ENCODE measurements at regions not wholly inside any gene's neighbourhood (a gene's known extent, or its start where the extent isn't known, plus 50 kb on each side); places are given as distances from the start of the nearest gene placed in this dataset.
A peak's percentile ranks its signal among the peaks of the same experiment; 100 is the strongest.

DNA sequence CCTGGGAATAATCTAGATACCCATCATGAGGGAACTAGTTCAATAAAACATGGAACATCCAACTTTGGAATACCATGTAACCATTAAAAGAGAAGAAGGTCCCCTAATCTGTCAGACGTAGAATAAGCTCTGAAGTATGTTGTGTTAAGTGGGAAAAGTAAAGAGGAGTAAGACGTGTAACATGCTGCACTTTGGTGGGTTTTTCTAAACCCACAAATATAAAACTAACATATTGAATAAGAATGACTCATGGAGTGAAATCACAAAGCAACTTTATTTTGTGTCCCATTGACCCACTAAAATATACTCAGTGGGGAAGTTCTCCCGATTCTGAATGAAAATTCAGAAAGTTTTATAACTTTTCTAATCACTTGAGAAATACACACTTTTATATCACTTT is 67.9 kb upstream of the PIK3R1 start:
- H3K27ac ChIP-seq (ENCODE audit: low read depth, low read length): no peak overlapping the region
- no peaks in the 10 kb centered on the region for H3K4me1 ChIP-seq (ENCODE audit: control insufficient read depth in 2 of 2, insufficient read depth in 2 of 2, low read length in 2 of 2)
- no peak overlapping the region for H3K4me3 Mint-ChIP-seq
- H3K4me1 Mint-ChIP-seq: peaks cover 0 to 3% (median 0%) of the 10 kb centered on the region in 7 donors
- H3K27me3 ChIP-seq (ENCODE audit: control insufficient read depth in 2 of 2, insufficient read depth in 2 of 2, low read length in 2 of 2): no peaks in the 10 kb centered on the region
- no peak overlapping the region for H3K4me3 ChIP-seq (ENCODE audit: low read length)
- ATAC-seq (no peak), DNase-seq (no peak)
- no peaks in the 10 kb centered on the region for H3K9me3 ChIP-seq (ENCODE audit: control insufficient read depth in 2 of 3, low read length in 3 of 3)
- H3K27me3 Mint-ChIP-seq: no peaks in the 10 kb centered on the region
- CTCF ChIA-PET: no interaction called here
- H3K27ac Mint-ChIP-seq: no peak overlapping the region
- H3K36me3 ChIP-seq (ENCODE audit: control insufficient read depth in 2 of 3, insufficient read depth in 3 of 3, low read length in 3 of 3): no peaks in the 10 kb centered on the region
- peaks cover 0 to 12% (median 0%) of the 10 kb centered on the region in 11 donors for H3K9me3 Mint-ChIP-seq
- no peaks in the 10 kb centered on the region for H3K36me3 Mint-ChIP-seq
- intact Hi-C loops (cut with micrococcal nuclease): no loop called here
- POLR2A ChIA-PET: no interaction called here

DNA sequence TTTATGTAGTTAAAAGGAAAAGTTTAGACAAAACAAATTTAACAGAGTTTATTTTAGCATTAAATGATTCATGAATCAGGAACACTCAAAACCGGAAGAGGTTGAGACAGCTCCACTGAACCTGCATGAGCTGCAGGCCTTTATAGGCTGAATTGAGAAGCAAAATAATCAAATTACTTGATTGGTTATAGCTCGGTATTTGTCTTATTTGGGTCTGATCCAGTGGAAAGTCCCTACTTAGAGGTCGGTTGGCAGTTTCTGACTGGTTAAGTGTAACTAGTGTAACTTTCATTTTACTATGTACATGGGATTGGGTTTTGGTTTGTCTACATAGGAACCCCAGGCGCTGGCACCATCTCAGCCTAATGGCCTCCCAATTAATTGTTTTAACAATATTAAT is 74.1 kb upstream of the PIK3R1 start:
- POLR2A ChIA-PET: no interaction called here
- Histone ChIP-seq H3K27me3 (ENCODE audit: control insufficient read depth in 2 of 2, insufficient read depth in 2 of 2, low read length in 2 of 2) (no peaks in the 10 kb centered on the region), H3K27ac (ENCODE audit: low read depth, low read length) (no peak overlapping the region), H3K4me1 (ENCODE audit: control insufficient read depth in 2 of 2, insufficient read depth in 2 of 2, low read length in 2 of 2) (no peaks in the 10 kb centered on the region), H3K9me3 (ENCODE audit: control insufficient read depth in 2 of 3, low read length in 3 of 3) (no peaks in the 10 kb centered on the region), H3K4me3 (ENCODE audit: low read length) (no peak overlapping the region), H3K36me3 (ENCODE audit: control insufficient read depth in 2 of 3, insufficient read depth in 3 of 3, low read length in 3 of 3) (no peaks in the 10 kb centered on the region)
- peaks cover 0 to 12% (median 0%) of the 10 kb centered on the region in 11 donors for H3K9me3 Mint-ChIP-seq
- peaks cover 0 to 1% (median 0%) of the 10 kb centered on the region in 5 donors for H3K27me3 Mint-ChIP-seq
- peak; percentile 66 for ATAC-seq
- H3K27ac Mint-ChIP-seq: no peak overlapping the region
- H3K4me1 Mint-ChIP-seq: peaks cover 0 to 8% (median 0%) of the 10 kb centered on the region in 7 donors
- intact Hi-C loops (cut with micrococcal nuclease): no loop called here
- DNase-seq: no peak
- H3K36me3 Mint-ChIP-seq: no peaks in the 10 kb centered on the region
- H3K4me3 Mint-ChIP-seq: no peak overlapping the region
- CTCF ChIA-PET: no interaction called here

DNA sequence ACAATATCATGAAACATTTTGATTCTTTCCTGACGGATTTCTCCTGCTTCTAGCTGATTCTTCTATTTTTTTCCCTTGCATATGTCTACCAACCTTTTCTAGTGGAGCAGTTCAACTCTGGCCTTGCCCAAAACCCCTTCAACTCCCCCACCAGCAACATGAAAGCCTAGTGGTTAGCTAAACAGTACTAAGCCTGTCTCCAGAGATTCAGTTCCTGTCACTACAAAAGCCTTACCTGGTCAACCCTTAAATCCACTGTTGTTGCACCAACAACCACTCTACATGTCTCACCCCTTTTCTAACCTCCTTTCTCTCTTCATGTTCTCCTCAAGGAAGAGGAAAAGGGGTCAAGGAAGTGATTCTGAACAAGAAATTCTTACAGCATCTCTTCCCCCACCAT is 74.8 kb upstream of the PIK3R1 start:
- H3K4me3 Mint-ChIP-seq: no peak overlapping the region
- CTCF ChIA-PET: no interaction called here

DNA sequence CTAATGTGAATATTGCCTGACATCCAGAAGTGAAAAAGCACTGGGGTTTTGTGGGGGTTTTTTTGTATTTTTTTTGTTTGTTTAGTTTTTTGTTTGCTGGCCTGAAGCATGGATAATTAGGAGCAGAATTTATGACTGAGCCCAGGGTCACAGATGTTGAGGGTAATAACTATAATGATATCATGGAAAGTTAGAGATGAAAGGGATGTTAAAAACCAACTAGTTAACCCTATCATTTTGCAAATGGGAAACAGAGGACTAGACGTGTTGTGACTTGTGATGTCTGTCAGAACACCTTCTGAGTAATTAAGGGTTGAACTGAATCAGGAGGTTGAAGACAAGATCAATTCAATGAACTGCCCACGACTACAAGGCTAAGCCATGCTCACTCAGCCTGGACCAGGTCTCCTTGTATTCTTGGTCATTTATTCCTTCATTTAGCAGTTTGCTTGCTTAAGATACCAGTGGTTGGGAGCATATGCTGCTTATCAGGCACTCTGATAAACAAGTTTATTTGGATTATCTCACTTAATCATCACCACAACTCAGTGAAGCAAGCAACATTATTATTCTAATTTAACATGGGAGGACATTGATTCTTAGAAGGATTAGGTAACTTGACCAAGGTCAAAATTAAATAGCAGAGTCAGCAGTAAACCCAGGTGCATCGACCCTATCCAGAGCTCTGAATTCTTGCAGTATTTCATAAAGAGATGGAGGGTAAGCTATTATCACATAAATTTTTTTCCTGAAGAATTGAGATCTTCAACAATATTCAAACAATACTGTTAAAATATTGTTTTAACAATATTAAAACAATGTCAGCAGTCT is 75.7 kb upstream of the PIK3R1 start:
- H3K4me1 Mint-ChIP-seq: peaks cover 0 to 8% (median 0%) of the 10 kb centered on the region in 7 donors
- peaks cover 0 to 7% (median 0%) of the 10 kb centered on the region in 5 donors for H3K27me3 Mint-ChIP-seq
- no peaks in the 10 kb centered on the region for H3K36me3 Mint-ChIP-seq
- no peak overlapping the region for H3K27ac Mint-ChIP-seq
- no peak overlapping the region for H3K4me3 ChIP-seq (ENCODE audit: low read length)
- ATAC-seq (no peak), DNase-seq (no peak)
- no peaks in the 10 kb centered on the region for H3K9me3 ChIP-seq (ENCODE audit: control insufficient read depth in 2 of 3, low read length in 3 of 3)
- H3K4me1 ChIP-seq (ENCODE audit: control insufficient read depth in 2 of 2, insufficient read depth in 2 of 2, low read length in 2 of 2): no peaks in the 10 kb centered on the region
- intact Hi-C loops (cut with micrococcal nuclease): no loop called here
- peaks cover 0 to 11% (median 0%) of the 10 kb centered on the region in 11 donors for H3K9me3 Mint-ChIP-seq
- ChIA-PET CTCF (no interaction called here), POLR2A (interaction anchor here (1.5 kb wide), 1 partner anchor 14 kb away, joined by 5 read pairs; no protein-coding TSS in a partner anchor)
- no peak overlapping the region for H3K4me3 Mint-ChIP-seq
- no peaks in the 10 kb centered on the region for H3K27me3 ChIP-seq (ENCODE audit: control insufficient read depth in 2 of 2, insufficient read depth in 2 of 2, low read length in 2 of 2)
- no peaks in the 10 kb centered on the region for H3K36me3 ChIP-seq (ENCODE audit: control insufficient read depth in 2 of 3, insufficient read depth in 3 of 3, low read length in 3 of 3)
- no peak overlapping the region for H3K27ac ChIP-seq (ENCODE audit: low read depth, low read length)

More for the DNA sequence above, 74.8 kb upstream of the PIK3R1 start:
- DNase-seq: no peak
- intact Hi-C loops (cut with micrococcal nuclease): no loop called here
- Histone ChIP-seq H3K4me3 (ENCODE audit: low read length) (no peak overlapping the region), H3K9me3 (ENCODE audit: control insufficient read depth in 2 of 3, low read length in 3 of 3) (no peaks in the 10 kb centered on the region), H3K36me3 (ENCODE audit: control insufficient read depth in 2 of 3, insufficient read depth in 3 of 3, low read length in 3 of 3) (no peaks in the 10 kb centered on the region), H3K27ac (ENCODE audit: low read depth, low read length) (no peak overlapping the region), H3K27me3 (ENCODE audit: control insufficient read depth in 2 of 2, insufficient read depth in 2 of 2, low read length in 2 of 2) (no peaks in the 10 kb centered on the region), H3K4me1 (ENCODE audit: control insufficient read depth in 2 of 2, insufficient read depth in 2 of 2, low read length in 2 of 2) (no peaks in the 10 kb centered on the region)
- no peak for ATAC-seq
- Mint-ChIP-seq H3K4me1 (peaks cover 0 to 8% (median 0%) of the 10 kb centered on the region in 7 donors), H3K9me3 (peaks cover 0 to 12% (median 0%) of the 10 kb centered on the region in 11 donors), H3K27ac (no peak overlapping the region), H3K36me3 (no peaks in the 10 kb centered on the region), H3K27me3 (peaks cover 0 to 2% (median 0%) of the 10 kb centered on the region in 5 donors)
- POLR2A ChIA-PET: no interaction called here

DNA sequence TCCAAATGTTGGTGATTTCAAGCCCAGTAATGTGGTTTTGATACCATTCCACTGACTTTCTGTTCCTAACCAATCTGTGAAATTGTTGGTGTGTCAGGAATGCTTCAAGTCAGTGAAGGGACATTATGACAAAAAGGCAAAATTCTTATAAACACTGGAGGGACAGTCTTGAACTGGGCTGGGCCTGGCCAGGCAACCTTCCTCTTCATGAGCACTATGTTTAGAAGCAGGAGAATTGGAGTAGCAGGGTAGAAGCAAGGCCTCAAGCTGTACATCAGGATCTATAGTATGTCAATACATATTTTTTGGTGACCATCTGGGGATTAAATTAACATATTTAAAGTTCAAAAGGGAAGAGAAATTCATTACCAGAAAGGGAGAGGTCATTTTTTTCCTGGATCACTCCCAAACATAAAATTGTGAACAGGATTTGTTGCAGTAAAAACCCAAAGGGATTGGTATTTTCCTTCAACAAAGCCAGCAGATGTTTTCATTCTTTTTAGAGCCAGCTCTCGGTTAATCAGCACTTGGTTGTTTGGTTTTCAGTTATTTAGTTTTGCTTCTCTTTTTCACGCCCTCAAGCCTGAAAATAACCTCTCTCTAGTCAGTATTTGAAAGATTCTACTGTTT is 77.9 kb upstream of the PIK3R1 start:
- Histone ChIP-seq H3K27ac (ENCODE audit: low read depth, low read length) (no peak overlapping the region), H3K4me1 (ENCODE audit: control insufficient read depth in 2 of 2, insufficient read depth in 2 of 2, low read length in 2 of 2) (no peaks in the 10 kb centered on the region), H3K27me3 (ENCODE audit: control insufficient read depth in 2 of 2, insufficient read depth in 2 of 2, low read length in 2 of 2) (no peaks in the 10 kb centered on the region), H3K9me3 (ENCODE audit: control insufficient read depth in 2 of 3, low read length in 3 of 3) (no peaks in the 10 kb centered on the region), H3K36me3 (ENCODE audit: control insufficient read depth in 2 of 3, insufficient read depth in 3 of 3, low read length in 3 of 3) (no peaks in the 10 kb centered on the region), H3K4me3 (ENCODE audit: low read length) (no peak overlapping the region)
- POLR2A ChIA-PET: no interaction called here
- H3K27ac Mint-ChIP-seq: no peak overlapping the region
- H3K4me1 Mint-ChIP-seq: peaks cover 0 to 8% (median 0%) of the 10 kb centered on the region in 7 donors
- intact Hi-C loops (cut with micrococcal nuclease): no loop called here
- no peak for DNase-seq
- no peak overlapping the region for H3K4me3 Mint-ChIP-seq
- CTCF ChIA-PET: no interaction called here
- H3K27me3 Mint-ChIP-seq: peaks cover 0 to 7% (median 0%) of the 10 kb centered on the region in 5 donors
- ATAC-seq: no peak
- H3K9me3 Mint-ChIP-seq: peaks cover 0 to 3% (median 0%) of the 10 kb centered on the region in 11 donors
- no peaks in the 10 kb centered on the region for H3K36me3 Mint-ChIP-seq

DNA sequence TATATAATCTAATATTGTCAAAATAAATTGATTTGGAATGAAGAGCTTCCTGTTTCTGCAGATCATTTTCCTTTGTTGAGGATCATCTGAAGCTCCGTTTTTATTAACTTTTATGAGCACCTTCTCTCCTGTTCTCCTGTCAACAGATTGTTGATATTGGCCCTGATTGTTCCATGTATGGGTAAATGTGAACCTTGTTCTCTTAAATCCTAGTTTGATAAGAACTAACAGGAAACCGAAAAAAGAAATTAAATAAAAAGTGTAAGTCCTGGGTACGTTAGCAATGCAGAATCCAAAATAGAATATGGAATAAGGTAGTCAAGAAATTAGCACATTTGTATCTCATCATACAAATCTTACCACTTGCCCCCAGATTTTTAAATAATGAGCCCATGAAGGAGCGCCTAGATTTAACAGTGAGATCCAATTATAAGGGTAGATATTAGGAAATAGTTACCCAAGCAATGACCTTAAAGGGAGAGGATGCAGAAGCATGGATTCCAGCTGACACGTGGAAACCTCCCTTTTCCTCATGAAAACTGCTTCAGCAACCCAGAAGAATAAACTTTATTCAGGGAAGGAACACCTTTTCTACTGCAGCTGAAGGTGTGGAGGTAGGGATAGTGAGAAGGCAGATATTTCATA is 80.8 kb upstream of the PIK3R1 start:
- peaks cover 0 to 11% (median 0%) of the 10 kb centered on the region in 5 donors for H3K27me3 Mint-ChIP-seq
- Histone ChIP-seq H3K4me3 (ENCODE audit: low read length) (no peak overlapping the region), H3K27me3 (ENCODE audit: control insufficient read depth in 2 of 2, insufficient read depth in 2 of 2, low read length in 2 of 2) (no peaks in the 10 kb centered on the region), H3K4me1 (ENCODE audit: control insufficient read depth in 2 of 2, insufficient read depth in 2 of 2, low read length in 2 of 2) (no peaks in the 10 kb centered on the region), H3K9me3 (ENCODE audit: control insufficient read depth in 2 of 3, low read length in 3 of 3) (no peaks in the 10 kb centered on the region), H3K27ac (ENCODE audit: low read depth, low read length) (no peak overlapping the region), H3K36me3 (ENCODE audit: control insufficient read depth in 2 of 3, insufficient read depth in 3 of 3, low read length in 3 of 3) (no peaks in the 10 kb centered on the region)
- H3K4me1 Mint-ChIP-seq: no peaks in the 10 kb centered on the region
- intact Hi-C loops (cut with micrococcal nuclease): no loop called here
- H3K4me3 Mint-ChIP-seq: no peak overlapping the region
- no peaks in the 10 kb centered on the region for H3K36me3 Mint-ChIP-seq
- ChIA-PET CTCF (interaction anchor here (0.6 kb wide), 1 partner anchor 637 kb away, joined by 4 read pairs; no protein-coding TSS in a partner anchor), POLR2A (no interaction called here)
- peaks cover 0 to 2% (median 0%) of the 10 kb centered on the region in 11 donors for H3K9me3 Mint-ChIP-seq
- no peak for ATAC-seq
- DNase-seq: no peak
- no peak overlapping the region for H3K27ac Mint-ChIP-seq
